CD4-positive, alpha-beta T cell treated with Interleukin-17A for 4 hours (primary cell): ENCODE measurements at regions not wholly inside any gene's neighbourhood (a gene's known extent, or its start where the extent isn't known, plus 50 kb on each side); places are given as distances from the start of the nearest gene placed in this dataset.
"Not testable (repeated sequence)": the region's sequence is repeated elsewhere in the genome, so short reads cannot be mapped to it uniquely, and the experiment has no call there.

ENCODE experiments used
- DNase-seq: peaks from one replicate; pipeline ENCODE4 v3.0.0-alpha.2; 2020; ENCODE audit warnings: mixed read lengths

GRCh38 chr22:42217752-42218280, 52.6 kb downstream of the TCF20 start:
- no peak for DNase-seq

- no peak for DNase-seq
Observed at GRCh38 chr22:42217019-42217751, 53.3 kb downstream of the TCF20 start.

- no peak for DNase-seq
Observed at GRCh38 chr22:42214633-42215415, 55.6 kb downstream of the TCF20 start.

GRCh38 chr22:42208362-42208761, 62.1 kb downstream of the TCF20 start:
- no peak for DNase-seq

GRCh38 chr22:42207918-42208317, 62.5 kb downstream of the TCF20 start:
- no peak for DNase-seq

GRCh38 chr22:42203609-42204008, 66.8 kb downstream of the TCF20 start:
- no peak for DNase-seq

GRCh38 chr22:42202669-42203068, 67.8 kb downstream of the TCF20 start:
- peak; percentile 69 for DNase-seq

GRCh38 chr22:42202048-42202447, 68.4 kb downstream of the TCF20 start:
- peak; percentile 38 for DNase-seq

- DNase-seq: no peak
Observed at GRCh38 chr22:42199025-42199424, 68.4 kb upstream of the CYP2D6 start.

- no peak for DNase-seq
Observed at GRCh38 chr22:42198226-42198625, 67.6 kb upstream of the CYP2D6 start.

GRCh38 chr22:42196454-42196853, 65.8 kb upstream of the CYP2D6 start:
- no peak for DNase-seq

- DNase-seq: no peak
Observed at GRCh38 chr22:42194953-42195352, 64.3 kb upstream of the CYP2D6 start.

GRCh38 chr22:42194104-42194851, 63.7 kb upstream of the CYP2D6 start:
- DNase-seq: no peak

- no peak for DNase-seq
Observed at GRCh38 chr22:42192547-42192946, 61.9 kb upstream of the CYP2D6 start.

GRCh38 chr22:42190274-42190673, 59.7 kb upstream of the CYP2D6 start:
- DNase-seq: no peak

GRCh38 chr22:42189761-42190160, 59.2 kb upstream of the CYP2D6 start:
- DNase-seq: no peak

GRCh38 chr22:42188808-42189447, 58.3 kb upstream of the CYP2D6 start:
- peak; percentile 25 for DNase-seq

GRCh38 chr22:42187646-42188045, 57.0 kb upstream of the CYP2D6 start:
- no peak for DNase-seq

GRCh38 chr22:42185915-42186439, 55.4 kb upstream of the CYP2D6 start:
- no peak for DNase-seq

- peak; percentile 18 for DNase-seq
Observed at GRCh38 chr22:42184852-42185251, 54.2 kb upstream of the CYP2D6 start.

GRCh38 chr22:42183461-42184059, 53.0 kb upstream of the CYP2D6 start:
- DNase-seq: not testable (repeated sequence)

- DNase-seq: peak; percentile 68
Observed at GRCh38 chr22:42180349-42180842, 49.8 kb upstream of the CYP2D6 start.
